ENCODE measurements at regions not wholly inside any gene's neighbourhood (a gene's known extent, or its start where the extent isn't known, plus 50 kb on each side); places are given as distances from the start of the nearest gene placed in this dataset.

DNA sequence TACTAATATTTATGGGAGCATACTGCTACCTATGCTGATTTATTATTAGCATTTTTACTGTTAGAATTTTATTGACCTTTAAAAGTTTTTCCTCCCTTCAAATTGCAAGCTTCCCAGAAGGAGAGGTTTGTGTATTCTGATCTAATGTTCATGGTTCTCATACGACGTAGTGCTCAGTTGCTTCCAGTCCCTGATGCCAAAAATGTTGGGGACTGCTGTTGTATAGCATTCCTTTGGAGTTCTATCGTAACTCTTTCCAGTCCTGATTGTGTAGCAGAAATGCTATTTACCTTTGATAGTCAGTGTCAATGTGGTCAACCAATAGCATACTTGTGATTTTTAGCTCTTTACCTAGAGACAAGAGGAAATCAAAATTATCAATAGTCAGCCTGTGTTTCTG lies 69.5 kb upstream of the ZSWIM2 start:
- no peak for TF ChIP-seq POLR2A (IDR thresholded peaks at IDR 0.05)
- TF ChIP-seq, protein P1, sequence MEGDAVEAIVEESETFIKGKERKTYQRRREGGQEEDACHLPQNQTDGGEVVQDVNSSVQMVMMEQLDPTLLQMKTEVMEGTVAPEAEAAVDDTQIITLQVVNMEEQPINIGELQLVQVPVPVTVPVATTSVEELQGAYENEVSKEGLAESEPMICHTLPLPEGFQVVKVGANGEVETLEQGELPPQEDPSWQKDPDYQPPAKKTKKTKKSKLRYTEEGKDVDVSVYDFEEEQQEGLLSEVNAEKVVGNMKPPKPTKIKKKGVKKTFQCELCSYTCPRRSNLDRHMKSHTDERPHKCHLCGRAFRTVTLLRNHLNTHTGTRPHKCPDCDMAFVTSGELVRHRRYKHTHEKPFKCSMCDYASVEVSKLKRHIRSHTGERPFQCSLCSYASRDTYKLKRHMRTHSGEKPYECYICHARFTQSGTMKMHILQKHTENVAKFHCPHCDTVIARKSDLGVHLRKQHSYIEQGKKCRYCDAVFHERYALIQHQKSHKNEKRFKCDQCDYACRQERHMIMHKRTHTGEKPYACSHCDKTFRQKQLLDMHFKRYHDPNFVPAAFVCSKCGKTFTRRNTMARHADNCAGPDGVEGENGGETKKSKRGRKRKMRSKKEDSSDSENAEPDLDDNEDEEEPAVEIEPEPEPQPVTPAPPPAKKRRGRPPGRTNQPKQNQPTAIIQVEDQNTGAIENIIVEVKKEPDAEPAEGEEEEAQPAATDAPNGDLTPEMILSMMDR (IDR thresholded peaks at IDR 0.05) = no peak

All from heart left ventricle (tissue), 13 donors.